Left lobe of liver (tissue), 2 donors: ENCODE measurements at regions not wholly inside any gene's neighbourhood (a gene's known extent, or its start where the extent isn't known, plus 50 kb on each side); places are given as distances from the start of the nearest gene placed in this dataset.
"Not testable (repeated sequence)": the region's sequence is repeated elsewhere in the genome, so short reads cannot be mapped to it uniquely, and the experiment has no call there.

Source experiments
- ATAC-seq: fragments of 200-7000 bp; cut with Tn5 transposase; one replicate; pipeline ENCODE4 v1.9.1; 2020; ENCODE audit warnings: mild to moderate bottlenecking, moderate library complexity
- DNase-seq: peaks from one replicate; pipeline ENCODE4 v3.0.0-alpha.2; 2020; ENCODE audit warnings: low spot score
- donor health status: DM: no; HTN: no; CAD: no; lungs with moderate emphysema.
- donor health status: DM: no; HTN: yes; CAD: no.

DNA sequence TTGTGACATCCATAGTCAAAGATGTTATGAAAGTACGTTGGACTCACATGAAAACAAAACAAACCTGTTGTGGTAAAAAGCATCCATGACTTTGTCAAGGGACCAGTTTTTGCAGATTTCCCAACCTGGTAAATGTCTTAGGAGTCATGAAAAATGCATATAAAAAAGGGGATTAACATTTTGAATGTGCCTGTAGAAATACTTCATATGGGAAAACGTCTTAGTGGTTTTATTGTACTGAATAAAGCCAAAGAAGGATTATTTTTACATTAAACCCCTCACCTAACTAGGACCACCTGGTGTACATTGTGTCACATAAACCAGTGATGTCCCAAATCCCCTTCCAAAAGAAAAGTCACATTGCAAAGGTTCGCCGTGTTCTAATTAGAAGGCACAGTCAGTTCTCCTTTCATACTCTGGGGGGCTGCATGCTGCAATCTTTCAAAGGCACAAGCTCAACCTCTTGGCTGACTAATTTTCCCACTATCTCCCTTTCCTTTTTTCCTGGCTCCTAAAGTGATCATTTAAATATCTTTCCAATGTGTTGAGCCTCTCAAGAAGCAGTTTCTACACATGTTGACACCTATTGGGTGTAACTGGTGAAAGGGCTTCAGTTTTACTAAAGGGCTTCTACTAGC lies 119.8 kb upstream of the SPAG17 start:
- ATAC-seq, result no peak
- no peak for DNase-seq

DNA sequence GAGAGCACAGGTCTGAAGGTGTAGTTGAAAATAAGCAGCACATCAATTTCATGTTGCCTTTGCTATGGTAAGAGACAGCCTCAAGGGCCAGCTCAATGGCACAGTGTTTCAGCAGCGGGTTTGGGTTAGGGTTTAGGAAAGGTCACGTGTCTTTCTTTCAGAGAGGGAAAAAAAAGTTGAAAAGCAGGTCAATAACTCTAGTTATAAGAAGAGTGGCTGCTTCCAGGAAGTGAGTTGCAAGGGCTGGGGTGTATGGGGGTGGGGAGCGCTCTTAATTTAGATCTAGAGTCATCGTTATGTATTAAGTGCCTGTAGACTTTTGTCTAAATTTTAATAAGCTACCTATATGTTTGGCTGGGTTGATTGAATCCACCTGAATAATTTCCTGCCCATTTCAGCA lies 118.5 kb upstream of the SPAG17 start:
- no peak for ATAC-seq
- no peak for DNase-seq

DNA sequence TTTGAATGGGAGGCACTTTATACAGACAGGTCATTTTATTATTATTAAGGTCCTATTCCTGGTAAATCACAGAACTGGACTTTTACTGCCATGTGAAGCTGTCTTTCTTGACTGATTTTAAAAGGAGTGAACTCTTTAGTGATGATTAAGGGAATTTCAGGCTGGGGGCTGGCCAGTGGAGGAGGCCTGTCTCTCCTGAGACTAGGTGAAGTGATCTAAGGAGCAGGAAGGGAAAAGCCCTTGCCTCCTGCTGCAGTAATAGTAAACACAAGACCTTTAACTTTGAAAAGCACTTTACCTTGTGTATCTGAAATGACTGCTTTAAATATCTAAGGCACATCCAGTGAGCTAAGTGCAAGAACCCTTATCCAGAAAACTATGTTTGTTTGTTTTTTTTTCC lies 118.0 kb upstream of the SPAG17 start:
- no peak for ATAC-seq

DNA sequence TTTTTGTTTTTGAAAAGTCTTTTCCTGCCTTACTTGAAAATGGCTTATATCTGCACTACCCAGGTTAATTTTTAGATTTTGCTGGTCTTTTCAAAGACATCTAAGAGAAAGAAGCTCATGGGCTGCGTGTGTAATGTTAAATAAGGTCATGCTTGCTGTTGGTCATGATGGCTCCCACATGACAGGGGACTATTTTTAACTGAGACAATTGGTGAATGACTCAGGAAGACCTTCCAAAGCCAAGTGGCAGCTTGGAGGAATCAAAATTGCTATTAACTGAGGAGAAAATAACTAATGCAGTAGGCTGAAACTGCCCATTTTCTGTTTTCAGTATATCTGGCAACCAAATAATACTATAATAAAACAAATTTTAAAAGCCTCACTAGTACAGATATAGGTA lies 117.1 kb upstream of the SPAG17 start:
- no peak for DNase-seq
- no peak for ATAC-seq

More for the DNA sequence above, 118.0 kb upstream of the SPAG17 start:
- no peak for DNase-seq

DNA sequence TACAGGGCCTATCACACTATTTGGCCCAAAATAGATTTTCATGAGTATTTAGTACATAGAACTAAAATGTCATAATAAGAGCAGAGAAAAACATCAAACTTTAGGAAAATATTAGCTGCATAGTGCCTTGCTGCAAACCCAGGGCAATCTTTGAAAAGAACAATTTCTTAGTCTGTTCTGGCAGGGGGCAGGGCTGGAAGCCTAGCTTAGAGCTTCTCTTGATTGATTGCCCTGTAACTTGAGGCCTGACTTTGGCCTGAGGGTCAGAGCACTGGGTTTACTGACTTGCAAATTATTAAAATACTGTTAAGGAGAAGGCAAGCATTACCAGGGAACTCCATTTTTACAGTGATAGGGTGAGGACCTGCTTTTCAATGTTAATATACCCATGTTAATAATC lies 115.8 kb upstream of the SPAG17 start:
- no peak for DNase-seq
- no peak for ATAC-seq

DNA sequence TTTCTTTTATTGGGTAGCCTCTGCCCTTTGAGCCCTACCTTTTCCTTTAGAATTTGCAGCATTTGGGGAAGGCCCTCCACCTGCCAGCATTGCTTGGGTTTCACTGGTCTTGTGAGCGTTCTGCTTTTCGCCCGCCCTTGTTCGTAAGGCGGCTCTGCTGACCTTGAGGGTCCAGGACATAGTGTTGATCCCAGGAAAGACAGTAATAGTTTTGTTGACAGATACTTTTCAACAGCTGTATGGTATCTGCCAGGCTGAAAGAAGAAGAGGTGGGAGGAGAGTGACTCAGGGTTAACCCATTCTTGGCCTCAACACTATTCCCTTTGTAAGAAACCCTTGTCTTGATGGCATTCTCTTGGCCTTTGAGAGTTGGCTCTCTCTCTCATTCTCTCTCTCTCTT lies 113.4 kb upstream of the SPAG17 start:
- no peak for ATAC-seq
- DNase-seq, result no peak

DNA sequence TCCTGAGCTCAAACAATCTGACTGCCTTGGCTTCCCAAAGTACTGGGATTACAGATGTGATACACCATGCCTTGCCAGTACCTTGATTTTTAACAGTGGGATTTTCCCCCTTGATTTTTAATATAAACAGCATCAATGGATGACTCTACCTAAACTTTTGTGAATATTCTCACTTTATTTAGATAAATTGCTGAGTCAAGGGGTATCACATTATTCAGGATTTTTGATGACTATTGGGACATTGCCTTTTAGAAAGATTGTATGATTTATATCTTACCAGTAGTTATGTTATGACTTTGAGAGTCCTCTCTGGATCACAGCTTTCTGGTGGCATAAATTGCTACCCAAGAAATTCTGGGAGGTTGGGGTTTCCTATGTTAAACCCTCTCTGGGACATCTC lies 112.5 kb upstream of the SPAG17 start:
- ATAC-seq (no peak), DNase-seq (no peak)

DNA sequence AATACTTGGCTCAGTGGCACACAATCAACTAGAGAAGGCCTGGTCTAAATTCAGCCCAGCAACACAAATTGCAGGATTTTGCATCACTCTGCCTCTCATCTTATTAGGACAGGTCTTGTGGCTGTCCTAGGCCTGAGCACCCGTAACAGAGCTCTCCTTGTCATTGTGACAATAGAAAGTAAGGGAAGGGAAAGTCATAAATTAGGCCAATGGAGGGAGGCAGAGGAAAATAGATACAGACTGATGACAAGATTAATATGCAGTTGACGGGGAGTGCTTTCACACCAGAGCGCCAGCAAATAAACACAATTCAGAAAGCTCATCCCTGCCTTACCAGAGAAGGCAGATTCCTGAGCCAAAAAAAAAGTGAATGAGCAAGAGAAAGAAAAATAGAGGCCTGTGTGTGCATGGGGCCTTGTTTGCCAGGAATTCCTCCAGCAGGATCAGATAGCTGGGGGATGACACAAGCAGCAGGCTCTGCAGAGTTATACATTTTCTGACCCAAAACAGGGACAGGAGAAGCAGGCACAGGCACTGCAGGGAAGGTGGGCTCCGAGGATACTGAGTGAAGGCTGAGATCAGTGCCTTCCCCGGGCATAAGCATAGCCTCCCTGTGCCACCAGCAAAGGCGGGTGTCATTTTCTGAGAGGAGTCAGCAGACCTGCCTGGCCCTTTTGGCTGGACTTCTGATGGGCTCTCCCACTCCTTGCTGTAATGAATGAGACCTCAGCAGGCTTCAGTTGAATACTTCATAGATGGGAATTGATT lies 110.0 kb upstream of the SPAG17 start:
- no peak for DNase-seq
- ATAC-seq, result no peak

DNA sequence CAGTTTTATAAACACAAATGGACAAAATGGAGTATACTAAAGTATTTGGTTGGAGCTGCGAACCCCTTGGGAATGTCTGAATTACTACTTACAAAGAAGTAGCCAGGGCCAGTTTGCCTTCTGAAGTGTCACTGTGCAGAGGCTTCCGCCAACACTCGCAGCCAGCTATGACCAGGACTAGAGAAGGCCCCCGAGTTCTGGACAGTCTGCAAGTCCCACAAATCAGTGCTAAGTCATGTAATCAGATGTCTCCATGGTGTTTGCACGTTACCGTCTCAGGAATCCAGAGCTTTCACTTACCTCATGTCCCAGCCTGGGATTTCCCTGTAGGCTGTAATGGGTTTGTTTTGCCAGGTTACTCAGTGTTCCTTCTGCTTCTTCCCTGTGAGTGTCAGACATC lies 106.6 kb upstream of the SPAG17 start:
- ATAC-seq (no peak), DNase-seq (no peak)

DNA sequence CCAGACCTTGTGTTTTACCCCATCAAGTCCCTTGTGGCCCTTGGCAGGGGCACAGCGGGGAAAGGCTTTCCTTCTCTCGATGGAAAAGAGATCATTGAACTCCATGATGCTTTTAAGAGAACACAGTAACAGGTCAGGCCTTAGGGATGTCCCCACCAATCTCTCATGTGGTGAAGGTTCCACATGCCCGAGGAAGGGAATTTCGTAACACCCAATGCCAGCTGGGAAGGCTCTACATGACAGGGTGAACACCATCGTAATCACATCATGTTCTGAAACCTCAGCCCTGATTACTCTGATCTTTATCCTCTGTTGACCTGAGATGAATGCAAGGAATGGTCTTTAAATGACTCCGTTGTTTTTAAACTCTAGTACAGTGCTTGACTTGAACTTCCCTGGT lies 105.5 kb upstream of the SPAG17 start:
- no peak for DNase-seq
- no peak for ATAC-seq

DNA sequence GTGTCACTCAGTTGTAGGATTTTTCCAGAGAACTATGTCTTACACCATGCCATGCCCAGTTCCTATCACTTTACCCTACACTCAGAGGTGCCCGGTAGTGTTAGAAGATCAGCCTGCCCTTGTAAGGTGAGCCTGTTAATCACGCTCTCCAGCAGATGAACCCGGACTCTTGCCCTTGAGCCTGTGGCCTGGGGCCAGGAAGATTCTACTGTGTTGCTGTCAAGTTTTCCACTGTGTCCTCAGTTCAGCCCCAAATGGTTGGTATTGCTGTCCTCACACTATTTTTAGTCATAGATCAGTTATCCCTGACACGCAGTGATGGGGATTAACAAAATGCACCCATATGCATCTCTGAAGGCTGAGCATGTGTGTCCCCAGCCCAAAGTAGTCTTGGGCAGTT lies 105.0 kb upstream of the SPAG17 start:
- ATAC-seq (no peak), DNase-seq (no peak)

DNA sequence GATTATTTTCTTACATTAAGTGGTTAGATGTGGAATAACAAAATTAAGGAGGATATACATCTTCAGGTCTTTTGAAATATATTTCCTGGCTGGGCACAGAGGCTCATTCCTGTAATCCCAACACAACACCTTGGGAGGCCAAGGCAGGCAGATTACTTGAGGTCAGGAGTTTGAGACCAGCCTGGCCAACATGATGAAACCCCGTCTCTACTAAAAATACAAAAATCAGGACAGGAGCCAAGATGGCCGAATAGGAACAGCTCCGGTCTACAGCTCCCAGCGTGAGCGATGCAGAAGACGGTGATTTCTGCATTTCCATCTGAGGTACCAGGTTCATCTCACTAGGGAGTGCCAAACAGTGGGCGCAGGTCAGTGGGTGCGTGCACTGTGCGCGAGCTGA lies 95.6 kb upstream of the SPAG17 start:
- not testable (repeated sequence) for DNase-seq, ATAC-seq

DNA sequence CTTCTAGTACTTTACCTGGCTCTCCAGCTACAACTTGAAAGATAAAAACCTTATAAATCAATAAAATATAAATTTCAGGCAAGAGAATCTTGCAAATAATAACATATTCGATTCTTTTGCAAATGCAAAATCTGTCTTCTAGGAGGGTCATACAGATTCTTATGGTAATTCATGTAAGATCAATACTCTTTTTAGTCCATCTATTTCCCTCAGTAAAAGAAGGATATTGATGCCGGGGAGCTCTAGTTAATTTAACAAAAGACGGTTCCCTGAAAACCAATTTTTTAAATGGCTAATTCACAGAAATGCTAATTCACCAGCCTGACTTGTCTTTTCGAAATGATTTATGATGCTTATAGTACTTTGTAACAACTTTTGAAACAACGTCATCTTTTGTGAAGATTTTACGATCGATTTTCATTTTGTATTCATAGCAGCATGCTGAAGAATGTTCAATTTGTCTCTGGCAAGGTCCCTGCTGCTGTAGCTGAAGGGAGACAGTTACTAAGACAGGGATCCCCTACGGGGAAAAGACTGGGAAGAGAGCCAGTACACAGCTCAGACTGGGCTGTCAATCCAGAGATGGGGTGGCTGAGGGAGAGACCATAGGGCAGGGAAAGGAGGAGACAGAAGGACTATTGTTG lies 90.6 kb upstream of the SPAG17 start:
- ATAC-seq (no peak), DNase-seq (no peak)

DNA sequence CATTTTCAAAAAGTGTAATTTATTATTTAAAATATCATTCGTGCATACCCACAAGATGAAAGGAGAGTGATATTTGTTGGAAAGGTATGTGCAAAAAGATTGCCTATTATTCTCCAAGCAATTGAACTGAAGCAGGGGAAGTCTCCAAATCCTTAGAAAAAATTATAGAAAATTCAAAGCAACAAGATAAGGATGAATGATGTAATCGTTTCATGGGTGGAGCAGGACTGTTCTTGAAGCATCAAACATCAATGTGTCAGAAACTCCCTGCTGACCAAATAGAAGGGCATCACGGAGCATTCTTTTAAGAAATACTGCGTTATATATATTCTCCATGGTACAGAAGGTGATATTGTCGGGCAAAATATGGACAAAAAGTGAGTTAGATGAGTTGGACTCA lies 87.9 kb upstream of the SPAG17 start:
- no peak for DNase-seq

DNA sequence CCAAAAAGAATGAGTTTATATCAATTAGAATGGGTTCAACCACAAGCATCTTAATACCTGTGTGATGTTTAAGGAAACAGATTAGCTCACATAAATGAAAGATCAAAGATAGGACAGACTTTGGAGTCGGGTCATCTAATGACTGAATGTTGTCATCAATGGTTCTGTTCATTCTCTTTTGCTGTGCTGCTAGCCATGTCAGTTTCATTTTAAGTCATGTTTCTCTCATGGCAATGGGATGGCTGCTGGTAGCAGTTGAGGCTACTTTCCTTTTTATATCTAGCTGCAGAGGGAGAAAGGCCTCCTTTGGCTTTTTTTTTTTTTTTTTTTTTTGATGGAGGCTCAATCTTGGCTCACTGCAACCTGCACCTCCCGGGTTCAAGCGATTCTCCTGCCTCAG lies 86.9 kb upstream of the SPAG17 start:
- ATAC-seq (no peak), DNase-seq (no peak)

More for the DNA sequence above, 87.9 kb upstream of the SPAG17 start:
- no peak for ATAC-seq

DNA sequence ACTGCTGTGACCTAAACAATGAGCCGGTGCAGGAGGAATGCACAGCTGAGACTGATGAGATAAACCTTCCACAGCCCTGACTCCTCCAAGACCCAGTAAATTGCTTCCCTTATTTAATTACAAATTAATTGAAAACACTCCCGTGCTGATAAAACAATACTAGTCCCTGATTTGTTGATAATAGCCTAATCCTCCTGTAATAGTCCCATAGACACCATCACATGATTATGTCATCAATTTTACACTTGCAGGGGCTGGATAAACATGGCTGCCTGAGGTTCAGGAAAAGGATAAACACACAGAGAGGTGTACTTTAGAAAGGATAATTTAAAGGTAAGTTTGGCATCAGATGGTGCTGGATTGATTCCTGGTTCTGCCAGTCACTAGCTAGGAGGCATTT lies 84.6 kb upstream of the SPAG17 start:
- ATAC-seq (no peak), DNase-seq (no peak)

DNA sequence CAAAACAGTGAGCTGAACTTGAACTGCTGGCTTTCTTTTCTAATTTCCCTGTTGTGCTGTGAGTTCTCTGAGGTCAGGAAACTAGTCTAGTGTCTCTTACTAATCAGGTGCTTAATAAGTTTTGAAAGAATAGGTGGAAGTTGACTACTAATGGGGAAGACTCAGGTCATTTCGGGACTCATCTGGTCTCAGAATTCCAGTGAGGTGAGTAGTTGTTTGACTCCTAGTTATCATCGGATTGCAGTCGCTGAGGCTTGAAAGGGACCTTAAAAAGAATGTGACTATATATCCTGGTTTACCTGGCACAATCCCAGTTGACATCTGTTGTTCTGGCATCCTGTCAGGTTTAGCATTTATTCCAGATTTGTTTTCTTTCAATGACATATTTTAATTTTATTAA lies 81.4 kb upstream of the SPAG17 start:
- no peak for DNase-seq
- ATAC-seq, result no peak

DNA sequence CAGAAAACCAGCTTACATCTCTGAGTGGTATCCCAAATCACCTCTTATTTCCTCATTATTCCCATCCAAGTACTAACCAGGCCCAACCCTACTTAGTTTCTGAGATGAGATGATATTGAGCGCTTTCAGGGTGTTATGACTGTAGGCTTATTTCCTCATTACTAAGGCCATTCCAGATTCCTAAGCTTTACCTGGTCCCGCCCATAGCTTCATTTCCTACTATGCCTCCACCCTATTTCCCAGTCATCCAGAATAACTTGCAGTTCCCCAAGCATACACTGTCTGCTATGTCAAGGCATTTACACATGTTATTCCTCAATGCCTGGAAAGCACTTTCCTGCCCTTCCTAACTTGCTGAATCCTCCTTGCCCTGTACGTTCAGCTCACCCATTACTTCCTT lies 79.3 kb upstream of the SPAG17 start:
- DNase-seq (no peak), ATAC-seq (no peak)

DNA sequence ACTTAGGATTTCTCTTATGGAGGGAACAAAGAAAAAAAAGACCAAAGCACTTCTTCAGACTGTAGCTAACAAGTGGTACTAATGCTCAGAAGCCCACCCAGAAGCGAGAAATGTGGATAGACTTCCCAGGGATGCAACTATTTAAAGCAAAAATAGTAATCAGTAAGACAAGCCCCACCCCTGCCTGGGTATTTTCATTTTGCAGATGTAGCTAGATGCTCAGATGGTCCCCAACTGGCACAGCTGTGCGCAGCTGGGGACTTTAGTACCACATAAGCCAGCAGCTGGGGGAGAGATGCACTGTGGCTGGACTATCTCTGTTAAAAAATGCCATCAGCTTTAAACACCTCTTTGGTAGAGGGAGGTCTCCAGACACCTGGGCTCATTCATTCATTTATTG lies 77.8 kb upstream of the SPAG17 start:
- ATAC-seq (no peak), DNase-seq (no peak)

DNA sequence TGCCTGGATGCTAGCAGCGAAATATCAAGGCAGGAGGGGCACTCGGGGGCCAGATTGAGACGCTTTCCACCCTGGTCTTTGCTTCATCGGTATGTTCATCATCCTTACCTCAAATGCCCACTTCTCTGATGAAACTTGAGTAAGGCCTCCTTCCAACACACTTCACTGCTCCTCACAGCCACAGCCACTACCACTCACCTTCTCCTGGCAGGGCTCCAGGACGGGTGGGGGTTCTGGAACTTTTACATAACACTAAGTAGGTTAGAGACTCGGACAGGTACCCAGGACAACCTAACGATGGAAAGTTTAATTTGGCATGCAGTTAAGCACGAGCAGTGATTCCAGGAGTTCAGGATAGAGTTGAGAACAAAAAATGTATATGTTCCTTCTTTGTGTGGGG lies 73.9 kb upstream of the SPAG17 start:
- DNase-seq (no peak), ATAC-seq (no peak)

DNA sequence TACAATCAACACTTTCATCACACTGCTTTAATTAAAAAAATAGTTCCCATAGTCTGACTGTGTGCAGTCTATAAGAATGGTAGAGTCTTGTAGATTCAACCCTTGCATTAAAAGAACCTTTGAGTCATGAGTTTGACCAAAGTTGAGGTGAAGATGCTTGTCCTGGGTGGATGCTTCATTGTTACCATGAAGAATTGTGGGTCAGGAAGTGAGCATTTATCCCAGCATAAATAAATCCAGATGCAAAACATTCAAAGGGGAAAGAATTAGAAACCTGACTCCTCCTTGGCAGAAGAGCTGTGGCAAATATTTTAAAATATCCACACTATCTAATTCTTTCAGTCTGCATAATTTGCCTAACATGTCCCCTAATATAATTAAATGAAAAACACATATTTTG lies 72.9 kb upstream of the SPAG17 start:
- ATAC-seq (no peak), DNase-seq (no peak)
